GM08714 (cell line): ENCODE measurements at regions not wholly inside any gene's neighbourhood (a gene's known extent, or its start where the extent isn't known, plus 50 kb on each side); places are given as distances from the start of the nearest gene placed in this dataset.
"Not testable (repeated sequence)": the region's sequence is repeated elsewhere in the genome, so short reads cannot be mapped to it uniquely, and the experiment has no call there.

Experiments used
- H3K4me3 ChIP-seq: fragments of 200-500 bp; sonication (Bioruptor generic); 2 replicates; pipeline ENCODE4 v1.5.1; 2014; ENCODE audit warnings: mild to moderate bottlenecking, low read length, inconsistent platforms
- ZNF274 ChIP-seq: IDR thresholded peaks from 2 replicates; pipeline ENCODE4 v1.6.1; 2012; ENCODE audit warnings: mild to moderate bottlenecking, low read depth, low read length

- TF ChIP-seq ZNF274 = no peak
- no peak overlapping the region for H3K4me3 ChIP-seq
These were observed 227.4 kb downstream of the DLL1 start for GRCh38 chr6:170063431-170063830.

GRCh38 chr6:170062915-170063241 is 228.0 kb downstream of the DLL1 start:
- no peak overlapping the region for H3K4me3 ChIP-seq
- TF ChIP-seq ZNF274 = no peak

GRCh38 chr6:170062209-170062914 is 228.5 kb downstream of the DLL1 start:
- H3K4me3 ChIP-seq = no peak overlapping the region
- no peak for TF ChIP-seq ZNF274

- no peak for TF ChIP-seq ZNF274
- no peak overlapping the region for H3K4me3 ChIP-seq
These were observed 231.9 kb downstream of the DLL1 start for GRCh38 chr6:170058878-170059485.

GRCh38 chr6:170057961-170058877 is 232.7 kb downstream of the DLL1 start:
- H3K4me3 ChIP-seq = no peak overlapping the region
- TF ChIP-seq ZNF274 = no peak

- H3K4me3 ChIP-seq = no peak overlapping the region
- no peak for TF ChIP-seq ZNF274
These were observed 233.7 kb downstream of the DLL1 start for GRCh38 chr6:170057034-170057734.

- no peak overlapping the region for H3K4me3 ChIP-seq
- no peak for TF ChIP-seq ZNF274
These were observed 234.6 kb downstream of the DLL1 start for GRCh38 chr6:170056278-170056711.

GRCh38 chr6:170055797-170056196 is 235.1 kb downstream of the DLL1 start:
- not testable (repeated sequence) for H3K4me3 ChIP-seq

- TF ChIP-seq ZNF274 = no peak
- no peak overlapping the region for H3K4me3 ChIP-seq
These were observed 236.8 kb downstream of the DLL1 start for GRCh38 chr6:170053966-170054661.

- no peak overlapping the region for H3K4me3 ChIP-seq
- no peak for TF ChIP-seq ZNF274
These were observed 237.7 kb downstream of the DLL1 start for GRCh38 chr6:170052991-170053821.

- no peak overlapping the region for H3K4me3 ChIP-seq
- TF ChIP-seq ZNF274 = no peak
These were observed 239.4 kb downstream of the DLL1 start for GRCh38 chr6:170051229-170052172.

- TF ChIP-seq ZNF274 = no peak
These were observed 240.3 kb downstream of the DLL1 start for GRCh38 chr6:170050591-170051041.

More at GRCh38 chr6:170050591-170051041, 240.3 kb downstream of the DLL1 start:
- no peak overlapping the region for H3K4me3 ChIP-seq
